ENCODE measurements at regions not wholly inside any gene's neighbourhood (a gene's known extent, or its start where the extent isn't known, plus 50 kb on each side); places are given as distances from the start of the nearest gene placed in this dataset.

- CTCF ChIA-PET, result no interaction called here
- no peak overlapping the region for H4K8ac ChIP-seq (ENCODE audit: low read depth in 2 of 2, low read length in 2 of 2)
- dilution Hi-C loops (cut with HindIII; ENCODE audit: low sequenced_read_pairs, unreplicated experiment) (no loop called here), intact Hi-C loops (cut with micrococcal nuclease) (no loop called here), in situ Hi-C loops (cut with MboI; ENCODE audit: low sequenced_read_pairs) (no loop called here)
- H3K23ac ChIP-seq (ENCODE audit: low read depth, low read length), result no peak overlapping the region
- no peak overlapping the region for H2BK5ac ChIP-seq (ENCODE audit: low read depth, low read length, poor library complexity, severe bottlenecking)
- no peak overlapping the region for H4K91ac ChIP-seq (ENCODE audit: insufficient read depth, low read depth, low read length)
- no peak overlapping the region for H3K27ac ChIP-seq (ENCODE audit: insufficient read depth, low read length)
- H3K14ac ChIP-seq (replicated peaks; ENCODE audit: low read depth, low read length), result no peak overlapping the region
- DNase-seq (no peak), ATAC-seq (ENCODE audit: low read depth) (no peak)
- H2BK15ac ChIP-seq (ENCODE audit: low read depth, low read length), result no peak overlapping the region
- no peaks in the 10 kb centered on the region for H3K4me1 ChIP-seq (ENCODE audit: control insufficient read depth, insufficient read depth, low read length)
- H3K18ac ChIP-seq (ENCODE audit: low read depth, low read length), result no peak overlapping the region
- POLR2A ChIA-PET (ENCODE audit: unreplicated experiment), result no interaction called here
- H3K9me1 ChIP-seq (ENCODE audit: insufficient read depth, low read length), result no peaks in the 10 kb centered on the region
- no peaks in the 10 kb centered on the region for H3K27me3 ChIP-seq (ENCODE audit: control insufficient read depth, insufficient read depth, low read length)
- no peak overlapping the region for H3K56ac ChIP-seq (ENCODE audit: extremely low read depth, insufficient read depth, low read length)
- H2BK120ac ChIP-seq (ENCODE audit: low read depth, low read length), result no peak overlapping the region
- H2AK5ac ChIP-seq (ENCODE audit: low read depth, low read length), result no peak overlapping the region
- H4K5ac ChIP-seq (ENCODE audit: low read depth, low read length), result no peak overlapping the region
- H3K4ac ChIP-seq (ENCODE audit: low read depth, low read length), result no peak overlapping the region
- H2AK9ac ChIP-seq (replicated peaks; ENCODE audit: low read depth, low read length, poor library complexity), result no peak overlapping the region
- H4K20me1 ChIP-seq (ENCODE audit: insufficient read depth, low read length), result no peaks in the 10 kb centered on the region
- WGBS, 2 experiments (ENCODE audit: extremely low coverage in 2 of 2, insufficient read length in 1 of 2), result 73% methylated on average over 8 of the region's 12 CpGs; no CpG with 5 or more reads in 1 of the 2 experiments
- no peaks in the 10 kb centered on the region for H3K79me1 ChIP-seq (ENCODE audit: low read depth in 1 of 2, low read length in 2 of 2)
- H3K9ac ChIP-seq (ENCODE audit: low read depth, low read length), result no peak overlapping the region
- H2AFZ ChIP-seq (replicated peaks; ENCODE audit: low read length, poor library complexity), result no peak overlapping the region
- TF ChIP-seq SMC3 (IDR thresholded peaks at IDR 0.05; ENCODE audit: low read depth, low read length) (no peak), POLR2A (IDR thresholded peaks at IDR 0.05; ENCODE audit: low read depth, low read length) (no peak), NFE2L2 (IDR thresholded peaks at IDR 0.05; ENCODE audit: low read depth, low read length) (no peak), MAFK (IDR thresholded peaks at IDR 0.05; ENCODE audit: low read depth, low read length) (no peak), FOS (IDR thresholded peaks at IDR 0.05; ENCODE audit: low read depth, low read length) (no peak), MAZ (IDR thresholded peaks at IDR 0.05; ENCODE audit: borderline replicate concordance, low read depth, low read length) (no peak), CEBPB (IDR thresholded peaks at IDR 0.05; ENCODE audit: low read depth, low read length) (no peak), RAD21 (IDR thresholded peaks at IDR 0.05; ENCODE audit: low read length) (no peak), MXI1 (IDR thresholded peaks at IDR 0.05; ENCODE audit: borderline replicate concordance, low read depth, low read length) (no peak), USF2 (IDR thresholded peaks at IDR 0.05; ENCODE audit: low read depth, low read length) (no peak)
- TF ChIP-seq, protein P1, sequence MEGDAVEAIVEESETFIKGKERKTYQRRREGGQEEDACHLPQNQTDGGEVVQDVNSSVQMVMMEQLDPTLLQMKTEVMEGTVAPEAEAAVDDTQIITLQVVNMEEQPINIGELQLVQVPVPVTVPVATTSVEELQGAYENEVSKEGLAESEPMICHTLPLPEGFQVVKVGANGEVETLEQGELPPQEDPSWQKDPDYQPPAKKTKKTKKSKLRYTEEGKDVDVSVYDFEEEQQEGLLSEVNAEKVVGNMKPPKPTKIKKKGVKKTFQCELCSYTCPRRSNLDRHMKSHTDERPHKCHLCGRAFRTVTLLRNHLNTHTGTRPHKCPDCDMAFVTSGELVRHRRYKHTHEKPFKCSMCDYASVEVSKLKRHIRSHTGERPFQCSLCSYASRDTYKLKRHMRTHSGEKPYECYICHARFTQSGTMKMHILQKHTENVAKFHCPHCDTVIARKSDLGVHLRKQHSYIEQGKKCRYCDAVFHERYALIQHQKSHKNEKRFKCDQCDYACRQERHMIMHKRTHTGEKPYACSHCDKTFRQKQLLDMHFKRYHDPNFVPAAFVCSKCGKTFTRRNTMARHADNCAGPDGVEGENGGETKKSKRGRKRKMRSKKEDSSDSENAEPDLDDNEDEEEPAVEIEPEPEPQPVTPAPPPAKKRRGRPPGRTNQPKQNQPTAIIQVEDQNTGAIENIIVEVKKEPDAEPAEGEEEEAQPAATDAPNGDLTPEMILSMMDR (conservative IDR thresholded peaks at IDR 0.05; ENCODE audit: low read depth, low read length), result no peak
- TF ChIP-seq, protein P2, sequence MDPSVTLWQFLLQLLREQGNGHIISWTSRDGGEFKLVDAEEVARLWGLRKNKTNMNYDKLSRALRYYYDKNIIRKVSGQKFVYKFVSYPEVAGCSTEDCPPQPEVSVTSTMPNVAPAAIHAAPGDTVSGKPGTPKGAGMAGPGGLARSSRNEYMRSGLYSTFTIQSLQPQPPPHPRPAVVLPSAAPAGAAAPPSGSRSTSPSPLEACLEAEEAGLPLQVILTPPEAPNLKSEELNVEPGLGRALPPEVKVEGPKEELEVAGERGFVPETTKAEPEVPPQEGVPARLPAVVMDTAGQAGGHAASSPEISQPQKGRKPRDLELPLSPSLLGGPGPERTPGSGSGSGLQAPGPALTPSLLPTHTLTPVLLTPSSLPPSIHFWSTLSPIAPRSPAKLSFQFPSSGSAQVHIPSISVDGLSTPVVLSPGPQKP (IDR thresholded peaks at IDR 0.05; ENCODE audit: borderline replicate concordance, low read depth, low read length), result no peak
- H3K9me3 ChIP-seq (ENCODE audit: control insufficient read depth, insufficient read depth, low read length), result peaks cover 42% of the 10 kb centered on the region
- H3K4me3 ChIP-seq (ENCODE audit: insufficient read depth, low read depth, low read length), result no peak overlapping the region
- no peak overlapping the region for H3K4me2 ChIP-seq (ENCODE audit: low read depth, low read length)
- no TSS peak for BruUV-seq (replicated peaks)
- H3K36me3 ChIP-seq (ENCODE audit: control insufficient read depth, insufficient read depth, low read length), result no peaks in the 10 kb centered on the region
- no peak overlapping the region for H2BK20ac ChIP-seq (ENCODE audit: low read depth, low read length)
Measured at GRCh38 chr22:49282596-49282995, 545.1 kb downstream of the BRD1 start.

Measured in IMR-90 (cell line).